NCI-H146 treated with DMSO at 0.1 percent for 48 hours (cell line): ENCODE measurements at regions not wholly inside any gene's neighbourhood (a gene's known extent, or its start where the extent isn't known, plus 50 kb on each side); places are given as distances from the start of the nearest gene placed in this dataset.
"Not testable (repeated sequence)": the region's sequence is repeated elsewhere in the genome, so short reads cannot be mapped to it uniquely, and the experiment has no call there.

Source experiments
- DNase-seq: peaks from one replicate; lab custom pipeline; 2025; ENCODE audit not compliant: unreplicated experiment; lab: John Stamatoyannopoulos, UW

DNA sequence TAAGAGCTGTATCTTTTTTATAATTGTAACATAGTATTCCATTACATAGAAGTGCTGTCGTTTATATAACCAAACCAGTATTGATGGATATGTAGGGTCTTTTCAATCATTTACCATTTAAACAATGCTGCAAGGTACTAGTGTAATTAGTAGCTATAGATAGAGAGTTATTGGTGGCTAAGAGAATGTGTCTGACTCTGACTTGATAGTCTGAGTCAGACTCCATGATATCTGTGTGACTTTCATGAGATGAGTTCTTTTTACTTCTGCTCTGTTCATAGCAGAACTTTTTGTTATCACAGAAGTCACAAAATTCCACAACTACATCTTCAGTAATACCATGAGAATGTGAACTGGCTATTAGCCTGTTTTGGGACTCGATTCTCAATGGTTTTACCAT is 150.6 kb downstream of the FHIP1A start:
- no peak for DNase-seq

DNA sequence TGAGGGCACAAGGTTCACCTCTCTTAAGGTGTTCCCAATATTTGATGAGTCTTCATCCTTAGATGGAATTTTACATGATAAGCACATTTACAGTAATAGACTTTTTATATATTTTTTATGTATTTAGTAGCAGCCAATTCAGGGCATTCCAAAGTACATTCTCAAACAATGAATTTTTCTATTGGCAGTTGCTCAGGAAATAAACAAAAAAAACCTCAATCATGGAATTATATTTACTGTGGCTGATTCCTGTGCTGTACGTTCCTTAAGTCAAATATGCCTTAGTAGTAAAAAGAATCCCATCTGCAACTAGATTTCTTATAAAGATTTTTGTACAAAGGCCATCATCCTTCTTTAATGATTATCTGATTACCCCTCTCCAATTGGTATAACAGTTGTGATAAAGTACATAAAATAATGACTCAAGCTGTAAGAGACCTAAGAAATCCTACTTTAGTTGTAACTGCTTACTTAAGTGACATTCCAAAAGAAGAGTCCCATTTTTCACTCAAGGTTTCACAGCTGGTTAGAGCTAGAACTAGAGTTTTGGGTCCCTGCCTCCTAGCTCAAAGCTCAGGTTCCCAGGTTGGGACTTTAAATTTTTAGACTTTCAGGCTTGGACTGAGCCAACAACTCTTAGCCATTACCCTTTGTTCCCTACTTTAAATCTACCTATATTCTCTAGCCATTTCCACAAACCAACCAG is 152.7 kb downstream of the FHIP1A start:
- DNase-seq: no peak

DNA sequence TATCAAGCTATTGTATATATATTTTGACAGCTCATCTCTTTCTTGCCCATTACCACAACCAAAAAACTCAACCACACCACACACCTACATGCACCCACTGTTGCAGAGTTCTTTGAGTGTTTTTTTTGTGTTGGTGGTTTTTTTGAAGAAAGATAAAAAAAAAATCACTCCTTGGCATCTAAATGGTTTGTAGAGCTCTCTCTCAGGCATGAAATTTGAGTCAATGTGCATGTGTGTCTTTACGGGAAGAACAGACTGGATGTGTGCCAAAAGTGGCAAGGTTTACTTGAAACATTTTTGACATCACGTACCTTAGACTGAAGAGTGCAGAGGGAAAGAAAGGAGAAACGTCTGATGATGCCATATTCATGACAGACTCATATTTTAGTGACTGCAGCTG is 154.2 kb downstream of the FHIP1A start:
- no peak for DNase-seq

DNA sequence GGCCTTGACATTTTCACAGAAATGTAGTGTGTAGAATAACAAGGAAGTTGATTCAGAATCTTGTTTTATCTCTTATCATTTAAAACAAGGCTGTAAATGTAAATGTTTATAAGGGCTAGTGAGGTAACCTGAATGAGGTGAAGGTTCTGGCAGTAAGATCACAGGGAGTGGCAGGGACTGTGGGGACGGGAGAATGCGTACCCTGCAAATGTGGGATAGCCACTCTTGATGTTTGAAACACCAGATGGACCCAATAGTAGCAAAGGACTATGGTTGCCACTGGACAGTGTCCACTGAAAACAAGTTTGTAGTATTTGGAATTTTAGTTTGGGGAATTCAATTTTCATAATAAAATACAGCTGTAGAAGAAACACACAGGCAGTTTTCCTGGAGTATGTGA is 155.3 kb downstream of the FHIP1A start:
- no peak for DNase-seq

DNA sequence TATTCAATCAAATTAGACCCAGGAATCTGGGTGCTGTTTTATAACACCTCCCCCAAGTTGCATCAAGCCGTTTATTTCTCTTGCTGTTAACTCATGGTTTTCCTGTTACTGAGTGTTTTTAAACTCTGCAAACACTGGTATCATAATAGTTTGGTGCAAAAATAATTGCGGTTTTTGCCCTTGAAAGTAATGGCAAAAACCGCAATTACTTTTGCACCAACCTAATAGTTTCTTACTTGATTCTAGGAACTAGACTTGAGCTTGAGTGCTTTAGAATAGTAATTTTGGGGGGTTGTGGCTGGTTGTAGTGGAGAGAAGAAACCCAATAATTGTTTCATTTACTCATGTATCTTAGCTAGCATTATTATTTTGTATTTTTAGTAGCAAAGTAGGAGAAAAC is 156.6 kb downstream of the FHIP1A start:
- DNase-seq: no peak

DNA sequence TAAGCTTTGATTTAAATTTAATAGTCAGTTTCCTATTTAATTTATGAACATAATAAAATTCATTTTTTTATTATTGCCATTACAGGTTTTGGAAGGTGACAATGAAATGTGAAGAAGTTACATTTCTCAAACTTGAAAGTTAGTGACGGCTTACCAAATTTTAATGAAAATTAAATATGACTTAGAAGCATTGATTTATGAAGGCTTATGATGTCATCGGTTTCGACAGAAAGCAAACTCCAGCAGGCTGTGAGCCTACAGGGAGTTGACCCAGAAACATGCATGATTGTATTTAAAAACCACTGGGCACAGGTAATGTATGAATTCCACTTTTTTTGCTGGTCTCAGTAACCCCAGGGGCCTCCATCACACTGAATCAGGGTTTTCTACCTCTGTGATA is 157.1 kb downstream of the FHIP1A start:
- DNase-seq: no peak

DNA sequence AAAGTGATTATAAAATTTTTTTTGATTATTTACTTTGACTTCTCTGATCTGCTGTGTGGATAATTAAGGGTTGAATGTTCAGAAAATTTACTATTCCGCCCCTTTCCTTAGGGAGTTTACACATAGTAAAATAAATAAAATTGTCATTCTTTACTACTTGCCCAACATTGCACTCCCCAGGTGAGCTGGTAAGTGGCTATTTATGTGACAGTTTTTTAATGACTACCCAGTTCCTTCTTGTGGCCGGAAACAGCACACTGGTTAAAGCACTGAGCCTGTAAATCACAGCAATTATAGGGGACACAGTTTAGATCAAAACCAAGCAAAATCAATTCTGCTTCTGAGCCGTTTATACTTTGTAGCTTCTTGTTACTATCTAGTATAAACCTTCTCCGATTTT is 158.1 kb downstream of the FHIP1A start:
- DNase-seq: no peak

DNA sequence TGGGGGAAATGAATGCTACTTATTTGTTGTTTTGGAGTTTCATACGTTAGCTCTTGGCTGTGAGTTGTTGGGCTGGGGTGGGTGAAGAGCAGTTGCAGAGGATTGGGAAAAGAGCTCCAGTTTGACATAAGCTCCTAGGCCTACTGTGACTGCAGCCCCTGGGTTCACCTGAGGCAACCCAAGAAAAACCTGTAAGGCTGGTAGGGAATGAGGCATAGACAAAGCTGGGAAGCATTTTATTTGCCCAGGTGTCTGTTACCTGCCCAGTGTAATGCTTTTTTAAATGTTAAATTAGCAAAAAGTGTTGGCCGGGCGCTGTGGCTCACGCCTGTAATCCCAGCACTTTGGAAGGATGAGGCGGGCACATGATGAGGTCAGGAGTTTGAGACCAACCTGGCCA is 160.0 kb downstream of the FHIP1A start:
- DNase-seq: no peak

DNA sequence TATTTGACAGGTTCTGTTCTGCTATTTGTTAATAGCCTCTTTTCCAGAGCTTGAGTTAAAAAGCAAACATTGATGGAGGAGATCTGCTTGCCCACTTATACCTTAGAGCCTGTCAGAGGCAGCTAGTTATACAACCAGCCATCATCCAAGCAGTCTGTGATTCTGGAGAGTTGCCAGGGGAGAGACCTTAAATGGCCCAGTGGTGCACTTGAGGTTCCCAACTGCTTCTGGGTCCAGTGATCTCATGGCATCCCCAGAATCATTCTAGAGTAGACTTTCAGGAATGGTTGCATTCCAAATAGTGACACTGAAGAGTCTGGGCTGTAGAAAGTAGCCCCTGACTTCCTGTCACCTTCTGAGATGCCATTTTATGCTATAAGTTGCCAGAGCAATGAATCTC is 160.7 kb downstream of the FHIP1A start:
- no peak for DNase-seq

DNA sequence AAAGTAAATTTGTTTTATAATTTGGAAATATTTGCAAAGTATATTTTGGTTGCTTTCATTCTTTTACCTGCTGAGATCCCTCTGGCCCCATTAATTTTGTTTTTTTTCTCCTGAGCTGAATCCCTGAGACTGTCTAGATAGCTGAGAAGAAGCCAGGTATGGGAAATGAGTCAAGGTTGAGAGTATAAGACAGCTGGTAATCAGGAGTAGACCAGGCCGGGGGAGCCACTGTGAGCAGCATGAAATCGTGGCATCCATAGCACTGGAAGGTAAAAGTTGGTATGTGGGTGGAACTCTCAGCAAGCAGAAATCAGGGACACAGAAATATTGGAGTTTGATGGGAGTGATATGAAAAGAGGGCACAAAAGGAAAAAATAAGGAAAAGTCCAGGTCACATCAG is 164.5 kb downstream of the FHIP1A start:
- no peak for DNase-seq

DNA sequence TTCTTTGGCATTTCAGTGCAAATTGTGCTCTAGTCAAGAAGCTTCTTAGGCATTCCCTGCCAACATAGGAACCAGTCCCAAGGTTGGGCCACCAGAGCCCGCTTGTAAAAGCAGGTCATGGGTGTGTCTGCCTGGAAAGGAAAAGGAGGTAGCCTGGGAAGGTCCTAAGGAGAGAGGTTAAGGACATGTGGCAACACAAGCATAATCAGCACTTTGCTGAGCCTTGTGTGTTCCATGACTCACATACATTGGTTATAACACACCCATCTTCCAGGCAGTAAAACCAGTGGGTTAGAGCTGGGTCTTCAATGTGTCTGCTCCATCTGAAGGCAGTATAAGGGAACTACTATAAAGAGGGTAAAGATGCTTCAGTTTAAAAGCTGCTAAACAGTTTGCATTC is 165.0 kb downstream of the FHIP1A start:
- no peak for DNase-seq

DNA sequence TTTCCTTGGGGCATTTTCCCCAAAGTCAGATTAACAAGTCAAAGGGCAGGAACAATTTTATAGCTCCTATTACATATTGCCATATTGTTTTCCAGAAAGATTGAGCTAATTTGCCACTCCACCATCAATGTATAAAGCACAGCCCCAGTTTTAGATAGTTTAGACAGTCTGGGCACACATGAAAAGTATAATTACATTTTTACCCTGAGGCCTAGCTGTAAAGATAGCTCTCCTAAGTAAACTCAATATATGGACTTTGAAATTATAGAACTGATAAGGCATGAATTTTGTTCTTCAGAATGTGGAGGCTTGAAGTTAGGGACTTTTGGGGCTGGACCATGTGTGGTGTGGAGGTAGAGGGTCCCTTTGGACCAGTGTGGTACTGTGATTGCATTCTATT is 166.0 kb downstream of the FHIP1A start:
- DNase-seq: no peak

DNA sequence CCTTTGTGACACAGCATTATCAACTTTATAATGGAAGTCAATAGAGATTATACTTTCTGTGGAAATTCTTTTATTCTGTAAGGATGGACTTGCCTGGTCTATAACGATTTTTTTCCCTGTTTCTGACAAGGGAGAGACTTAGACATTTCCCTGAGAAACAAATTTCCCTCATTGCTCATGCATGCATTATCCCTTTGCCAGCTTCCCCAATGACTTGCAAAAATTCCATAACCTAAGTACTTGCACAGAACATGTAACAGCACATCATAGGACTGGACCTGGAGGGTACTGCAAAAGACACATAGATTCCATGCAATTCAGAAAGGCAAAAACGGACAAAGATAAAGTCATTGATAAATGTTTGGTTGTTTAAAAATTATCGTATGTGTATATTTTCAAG is 166.7 kb downstream of the FHIP1A start:
- DNase-seq: no peak

DNA sequence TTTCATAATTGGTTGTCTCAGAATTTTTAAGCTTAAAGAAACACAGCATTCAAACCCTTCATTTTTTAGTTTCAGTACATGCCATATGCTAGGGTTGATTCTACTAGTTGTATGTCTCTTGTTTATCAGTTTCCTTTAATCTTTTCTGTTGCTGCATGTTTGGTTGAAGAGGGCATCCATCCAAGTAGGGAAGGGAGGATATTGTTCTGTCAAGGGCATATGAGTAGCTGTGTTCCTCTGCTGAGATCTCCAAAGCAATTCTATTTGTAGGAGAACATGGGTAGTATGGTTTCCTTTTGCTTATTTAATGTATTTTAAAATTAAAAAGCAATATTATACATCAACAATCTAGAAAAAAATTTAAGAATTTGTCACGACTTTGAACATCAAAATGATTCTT is 167.7 kb downstream of the FHIP1A start:
- no peak for DNase-seq

DNA sequence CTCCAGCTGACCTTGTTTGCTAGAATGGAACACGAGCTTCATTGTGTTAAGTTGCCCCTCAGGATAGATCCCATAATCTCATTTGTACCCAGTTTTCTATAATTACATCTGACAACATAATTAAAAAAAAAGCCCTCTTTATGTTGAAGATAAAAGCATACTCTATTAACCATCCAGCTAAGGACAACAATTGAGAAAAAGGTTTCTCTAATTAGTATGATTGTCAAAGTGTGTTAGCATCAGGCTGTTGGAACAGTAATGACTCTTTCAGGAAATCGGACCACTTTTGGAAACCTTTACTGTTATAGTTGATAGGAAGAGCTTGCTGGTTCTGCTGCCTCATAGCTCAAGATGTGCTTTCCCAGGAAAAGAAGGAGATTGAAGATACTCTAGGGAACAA is 172.6 kb downstream of the FHIP1A start:
- no peak for DNase-seq

DNA sequence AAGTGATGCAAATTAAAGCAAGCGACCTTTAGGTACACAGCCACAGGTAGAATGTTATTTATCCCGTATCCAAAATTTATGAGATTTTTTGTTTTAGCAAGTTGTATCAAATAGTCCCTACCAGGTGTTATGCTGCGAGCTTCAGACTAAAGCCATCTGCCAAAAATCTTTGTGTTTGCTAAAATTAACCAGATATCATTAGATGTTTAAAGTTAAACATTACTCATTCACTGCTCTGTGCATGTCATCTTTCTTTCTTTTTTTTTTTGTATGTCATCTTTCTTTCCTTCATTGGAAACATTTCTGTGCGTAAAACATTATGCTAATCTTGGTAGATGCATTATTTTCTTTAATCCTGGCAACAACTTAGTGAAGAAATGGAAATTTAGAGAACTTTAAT is 173.1 kb downstream of the FHIP1A start:
- no peak for DNase-seq

DNA sequence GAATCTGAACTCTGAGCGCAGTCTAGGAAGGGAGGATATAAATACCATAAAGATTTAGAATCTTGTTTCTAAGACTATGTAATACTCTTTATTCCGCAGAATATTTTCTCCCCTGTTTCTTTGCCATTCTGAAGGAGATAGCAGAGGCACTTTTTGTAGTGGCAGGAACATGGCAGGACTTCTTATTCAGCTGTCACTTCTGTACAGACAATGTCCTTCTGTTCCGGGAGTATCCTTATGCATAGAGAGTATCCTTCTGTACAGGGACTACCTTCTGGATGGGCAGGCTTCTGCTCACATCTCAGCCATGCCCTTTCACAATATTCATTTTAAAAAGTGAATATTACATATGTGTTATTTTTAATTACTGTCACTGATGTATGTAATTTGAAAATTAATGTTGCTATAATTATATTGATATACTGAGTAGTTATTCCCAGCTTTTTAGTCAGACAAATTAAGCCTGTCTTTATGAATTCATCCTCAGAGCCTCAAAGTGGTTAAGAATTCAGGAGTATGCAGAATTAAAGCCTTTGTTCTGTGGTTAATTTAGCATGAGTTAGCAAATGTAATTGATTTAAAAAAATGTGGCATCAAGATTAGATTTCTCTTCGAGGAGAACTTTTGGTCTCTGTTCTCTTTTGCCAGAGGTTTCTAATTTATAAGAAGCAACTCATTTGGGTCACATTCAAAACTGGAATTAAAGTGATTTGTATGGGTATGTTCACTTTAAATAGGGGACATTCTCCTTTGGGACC is 174.4 kb downstream of the FHIP1A start:
- no peak for DNase-seq

DNA sequence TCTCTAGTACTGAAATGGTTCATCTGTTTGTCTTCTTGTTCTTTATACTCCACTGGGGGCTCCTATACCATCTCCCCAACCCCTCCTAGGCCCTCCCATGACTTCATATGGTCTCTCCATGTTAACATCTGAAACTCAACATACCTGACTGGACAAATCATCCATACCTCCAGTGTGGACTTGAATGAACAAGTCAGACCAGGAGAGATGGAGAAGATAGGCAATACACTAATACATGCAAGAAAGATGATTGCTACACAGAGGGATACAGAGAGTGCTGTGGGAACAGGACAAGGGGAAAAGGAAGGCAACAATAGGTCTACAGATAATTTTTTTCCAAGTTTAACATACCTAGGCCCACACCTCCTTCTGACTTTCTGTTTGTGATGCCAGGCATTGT is 175.1 kb downstream of the FHIP1A start:
- DNase-seq: no peak

DNA sequence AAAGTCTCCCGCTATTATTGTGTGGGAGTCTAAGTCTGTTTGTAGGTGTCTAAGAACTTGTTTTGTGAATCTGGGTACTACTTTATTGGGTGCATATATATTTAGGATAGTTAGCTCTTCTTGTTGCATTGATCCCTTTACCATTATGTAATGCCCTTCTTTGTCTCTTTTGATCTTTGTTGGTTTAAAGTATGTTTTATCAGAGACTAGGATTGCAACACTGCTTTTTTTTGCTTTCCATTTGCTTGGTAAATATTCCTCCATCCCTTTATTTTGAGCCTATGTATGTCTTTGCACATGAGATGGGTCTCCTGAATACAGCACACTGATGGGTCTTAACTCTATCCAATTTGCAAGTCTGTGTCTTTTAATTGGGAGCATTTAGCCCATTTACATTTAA is 165.2 kb downstream of the GATB start:
- DNase-seq: not testable (repeated sequence)

DNA sequence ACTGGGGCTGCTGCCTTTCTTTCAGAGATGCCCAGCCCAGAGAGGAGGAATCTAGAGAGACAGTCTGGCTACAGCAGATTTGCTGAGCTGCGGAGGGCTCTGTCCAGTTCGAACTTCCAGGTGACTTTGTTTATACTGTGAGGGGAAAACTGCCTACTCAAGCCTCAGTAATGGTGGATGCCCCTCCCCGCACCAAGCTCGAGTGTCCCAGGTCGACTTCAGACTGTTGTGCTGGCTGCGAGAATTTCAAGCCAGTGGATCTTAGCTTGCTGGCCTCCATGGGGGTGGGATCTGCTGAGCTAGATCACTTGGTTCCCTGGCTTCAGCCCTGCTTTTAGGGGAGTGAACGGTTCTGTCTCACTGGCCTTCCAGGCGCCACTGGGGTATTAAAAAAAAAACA is 163.1 kb downstream of the GATB start:
- not testable (repeated sequence) for DNase-seq

DNA sequence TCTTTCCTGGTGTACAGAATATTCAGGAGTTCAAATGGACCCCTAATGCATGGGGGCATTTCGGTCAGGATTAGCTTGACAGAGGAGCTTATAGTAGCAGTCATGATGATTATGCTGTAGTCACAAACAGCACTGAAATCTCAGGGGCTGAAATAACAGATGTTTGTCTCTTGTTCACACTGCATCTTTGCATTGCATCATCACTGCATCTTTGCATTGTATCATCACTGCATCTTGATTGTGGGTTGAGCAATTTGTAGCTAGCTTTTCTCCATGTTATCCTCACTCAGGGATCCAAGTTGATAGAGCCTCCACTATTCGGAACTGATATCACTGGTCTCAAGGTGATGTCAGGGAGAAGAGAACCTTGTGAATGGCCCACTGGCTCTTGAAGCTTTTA is 160.9 kb downstream of the GATB start:
- DNase-seq: no peak

DNA sequence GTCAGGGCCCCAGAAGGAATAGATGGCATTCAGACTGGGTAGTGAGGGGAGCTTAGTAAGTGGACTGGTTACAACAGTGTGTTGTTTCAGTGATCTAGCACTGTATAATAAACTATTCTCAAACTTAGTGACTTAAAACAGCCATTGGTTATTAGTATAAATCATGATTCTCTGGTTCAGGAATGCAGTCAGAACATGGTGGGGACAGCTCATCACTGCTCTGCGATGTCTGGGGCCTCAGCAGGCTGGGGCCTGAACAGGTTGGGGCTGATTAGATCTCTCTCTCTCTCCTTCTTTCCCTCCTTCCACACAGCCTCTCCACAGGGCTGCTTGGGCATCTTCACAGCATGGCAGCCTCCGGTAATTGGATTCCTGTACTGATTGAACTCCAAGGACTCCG is 160.4 kb downstream of the GATB start:
- DNase-seq: no peak

DNA sequence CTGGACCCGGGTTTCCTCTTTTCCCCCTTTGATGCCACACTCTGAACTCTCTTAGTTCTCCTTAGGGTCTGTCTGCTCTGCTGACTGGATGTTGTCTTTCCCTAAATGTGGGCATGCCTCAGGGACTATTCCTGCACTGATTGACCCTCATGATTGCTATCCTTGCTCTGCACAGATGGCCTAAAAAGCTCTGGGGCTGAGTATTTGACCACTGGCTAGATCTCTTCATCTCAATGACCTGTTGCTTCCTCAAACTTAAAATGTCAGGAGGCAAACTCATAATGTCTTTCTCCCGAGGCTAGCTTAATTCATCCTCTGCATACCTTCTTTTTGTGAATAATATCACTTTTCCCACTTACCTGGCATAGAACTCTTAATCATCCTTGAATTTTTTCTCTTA is 157.4 kb downstream of the GATB start:
- no peak for DNase-seq
